Renal cortex interstitium (tissue), 11 donors: ENCODE measurements at regions not wholly inside any gene's neighbourhood (a gene's known extent, or its start where the extent isn't known, plus 50 kb on each side); places are given as distances from the start of the nearest gene placed in this dataset.

Experiments used
- DNase-seq, 11 donors: peaks; one replicate each; pipeline ENCODE4 v3.0.0-alpha.2; 2013; ENCODE audit warnings: low read depth in 9 of 11, low spot score in 4 of 11; ENCODE audit errors: extremely low read depth in 1 of 11

GRCh38 chr18:66735933-66736332, 132.0 kb upstream of the CDH19 start:
- no peak for DNase-seq

- DNase-seq, result no peak
Measured at GRCh38 chr18:66734451-66734850, 130.6 kb upstream of the CDH19 start.

- no peak for DNase-seq
Measured at GRCh38 chr18:66731890-66732289, 128.0 kb upstream of the CDH19 start.

- no peak for DNase-seq
Measured at GRCh38 chr18:66729442-66730239, 125.8 kb upstream of the CDH19 start.

DNA sequence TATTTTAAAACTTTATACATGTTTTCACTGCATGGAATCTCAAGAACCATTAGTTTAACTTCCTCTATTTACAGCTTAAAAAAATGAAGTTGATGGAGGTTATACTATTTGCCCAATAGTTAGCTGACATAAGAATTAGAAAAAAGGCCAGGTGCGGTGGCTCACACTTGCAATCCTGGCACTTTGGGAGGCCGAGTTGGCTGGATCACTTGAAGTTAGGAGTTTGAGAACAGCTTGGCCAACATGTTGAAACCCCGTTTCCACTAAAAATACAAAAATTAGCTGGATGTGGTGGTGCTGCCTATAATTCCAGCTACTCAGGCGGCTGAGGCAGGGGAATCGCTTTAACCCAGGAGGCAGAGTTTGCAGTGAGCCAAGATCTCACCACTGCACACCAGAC, 125.1 kb upstream of the CDH19 start:
- no peak for DNase-seq

DNA sequence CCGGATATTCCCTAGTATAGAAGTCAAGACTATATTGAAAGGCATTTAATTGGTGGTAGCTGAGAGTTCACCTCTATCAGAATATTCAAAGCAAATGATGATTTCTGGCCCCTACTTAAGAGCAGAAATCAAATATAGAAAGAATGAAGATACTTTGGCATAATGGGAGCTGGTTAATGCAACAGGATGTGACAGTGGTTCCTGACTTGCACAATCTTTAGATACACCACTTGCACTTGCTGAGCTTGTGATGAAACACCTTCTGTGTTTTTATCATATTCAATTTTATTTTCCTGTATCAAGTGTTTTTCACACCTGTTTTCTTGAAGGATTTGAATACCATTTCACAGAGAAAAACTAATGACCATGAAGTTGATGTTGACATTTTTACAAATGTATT, 124.1 kb upstream of the CDH19 start:
- DNase-seq, result no peak

DNA sequence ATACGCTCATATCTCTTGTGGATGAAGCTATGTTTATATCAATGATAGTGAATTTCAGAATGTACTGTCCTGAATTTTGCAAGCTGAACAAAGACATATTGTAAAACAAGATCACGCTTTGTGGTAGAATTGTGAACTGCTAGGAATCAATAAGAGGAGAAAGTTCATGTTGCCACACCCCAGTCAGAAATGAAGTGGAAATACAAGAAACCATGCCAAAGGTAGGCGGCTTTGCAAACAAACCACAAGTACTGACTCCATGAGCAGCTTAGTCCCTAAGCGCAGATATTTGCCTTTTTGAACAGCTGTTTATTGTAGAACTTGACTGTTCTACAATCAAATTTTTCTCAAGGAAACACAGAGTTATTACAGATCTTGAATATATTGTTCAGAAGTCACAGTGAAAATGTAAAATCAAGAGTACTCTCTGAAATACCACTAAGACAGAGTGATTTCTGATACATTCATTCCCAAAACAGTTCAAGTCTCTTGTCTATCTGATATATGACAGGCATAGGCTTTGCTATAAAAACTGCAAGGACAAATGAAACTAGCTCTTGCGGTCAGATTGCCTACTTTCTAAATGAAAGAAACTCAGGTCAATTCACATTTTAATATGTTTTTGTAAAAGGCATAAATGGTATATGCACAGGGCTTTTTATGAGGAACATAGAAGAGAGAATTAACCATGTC, 120.9 kb upstream of the CDH19 start:
- DNase-seq, result peak in 1 of 11 donors; percentile 1

- no peak for DNase-seq
Measured at GRCh38 chr18:66722671-66723070, 118.8 kb upstream of the CDH19 start.

DNA sequence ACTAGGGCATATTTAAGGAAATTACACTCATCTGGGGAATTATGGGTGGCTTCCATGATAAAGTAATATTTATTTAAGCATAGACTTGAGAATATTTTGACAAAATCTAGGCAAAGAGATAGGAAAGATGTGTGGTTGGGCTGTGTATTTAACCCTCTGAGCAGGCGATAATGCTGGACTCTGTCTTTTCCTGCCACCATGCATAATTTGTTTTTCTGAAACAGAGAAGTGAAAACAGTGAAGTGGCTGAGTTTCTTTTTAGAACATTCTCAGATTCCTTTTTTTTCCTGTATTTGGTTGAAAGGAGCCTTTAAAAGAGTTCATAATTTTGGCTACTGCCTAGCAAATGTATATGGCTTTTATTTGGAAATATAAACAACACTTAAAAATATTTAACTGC, 104.8 kb upstream of the CDH19 start:
- no peak for DNase-seq

DNA sequence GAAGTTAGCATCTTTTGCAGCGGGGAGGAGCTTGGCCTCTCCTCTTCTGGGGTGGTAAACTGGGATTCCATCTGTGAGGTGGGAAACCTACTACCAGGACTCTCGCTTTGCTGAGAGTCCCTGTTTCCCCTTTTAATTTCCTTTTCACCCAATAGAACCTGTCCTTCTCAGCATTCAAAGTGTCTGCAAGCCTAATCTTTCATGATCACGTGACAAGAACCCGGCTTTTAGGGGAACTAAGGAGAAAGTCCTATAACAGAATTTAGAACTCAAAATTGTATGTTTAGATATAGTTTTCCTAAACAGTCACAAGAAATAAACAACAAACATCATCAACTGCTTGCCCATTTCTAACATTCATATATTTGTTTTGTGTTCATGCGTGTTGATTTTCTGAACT, 103.6 kb upstream of the CDH19 start:
- DNase-seq, result no peak

GRCh38 chr18:66695281-66695680, 91.4 kb upstream of the CDH19 start:
- no peak for DNase-seq

- DNase-seq, result no peak
Measured at GRCh38 chr18:66694852-66695251, 91.0 kb upstream of the CDH19 start.

GRCh38 chr18:66687635-66688034, 83.7 kb upstream of the CDH19 start:
- no peak for DNase-seq

DNA sequence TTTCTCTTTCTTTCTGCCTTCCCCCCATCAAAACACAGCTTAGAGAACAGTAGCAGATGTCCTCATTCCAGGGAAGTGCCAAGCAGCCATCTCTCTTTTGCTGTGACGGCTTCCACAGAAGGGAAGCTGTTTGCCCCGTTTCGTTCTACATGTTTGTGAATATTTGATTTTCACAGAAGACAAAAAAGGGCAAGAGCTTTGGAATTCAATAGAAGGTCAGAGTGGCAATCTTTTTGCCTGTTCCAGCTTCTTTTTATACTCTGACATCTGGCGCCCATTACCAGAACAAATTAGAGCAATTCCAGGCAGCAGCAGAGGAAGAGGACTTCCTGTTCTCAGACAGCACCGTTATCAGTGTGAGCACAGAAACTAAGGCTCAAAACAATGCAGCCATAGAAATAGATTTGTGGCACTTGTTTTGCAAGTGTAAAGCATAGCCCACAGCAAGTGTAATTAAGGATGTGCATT, 79.0 kb upstream of the CDH19 start:
- DNase-seq, result peak in 2 of 11 donors; percentile 1

DNA sequence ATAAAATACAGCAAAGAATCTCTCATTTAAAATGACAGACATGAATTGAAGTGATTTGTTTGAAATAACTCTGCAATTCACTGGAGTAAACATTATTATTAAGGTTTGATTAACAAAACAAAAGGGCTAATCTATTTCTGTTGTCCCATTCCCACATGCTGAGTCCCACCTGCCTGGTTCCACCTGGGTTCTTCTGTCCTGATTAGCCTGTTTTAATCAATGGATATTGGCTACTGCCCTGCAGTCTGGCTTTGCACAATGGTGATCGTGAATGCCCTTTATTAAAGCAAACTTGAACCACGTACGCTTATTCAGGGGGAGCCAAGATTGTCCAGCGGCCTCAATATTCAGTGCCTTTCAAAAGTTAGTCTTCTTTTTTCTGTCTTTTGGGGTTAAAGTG, 72.8 kb upstream of the CDH19 start:
- DNase-seq, result no peak

GRCh38 chr18:66674286-66674685, 70.4 kb upstream of the CDH19 start:
- no peak for DNase-seq

- no peak for DNase-seq
Measured at GRCh38 chr18:66668706-66669105, 64.8 kb upstream of the CDH19 start.

DNA sequence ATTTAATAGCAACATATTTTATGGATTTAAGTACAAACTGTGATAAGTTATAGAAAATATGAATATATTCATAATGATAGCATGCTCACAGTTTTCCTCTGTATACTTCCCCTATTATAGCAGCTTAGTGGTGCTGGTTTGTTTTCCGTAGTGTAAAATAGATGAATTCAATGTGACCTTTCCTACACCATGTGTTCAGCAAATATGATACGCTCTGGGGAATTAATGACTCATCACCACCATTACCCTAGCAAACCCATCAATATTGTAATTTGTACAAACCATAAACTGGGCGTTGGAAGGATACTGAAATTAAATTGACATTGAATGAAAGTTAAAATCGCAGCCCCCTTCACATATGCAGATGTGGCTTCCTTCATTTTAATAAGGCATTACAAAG, 58.7 kb upstream of the CDH19 start:
- DNase-seq, result no peak

GRCh38 chr18:66655407-66655806, 51.5 kb upstream of the CDH19 start:
- DNase-seq, result no peak
